Fibroblast of skin of left quadriceps (primary cell): ENCODE measurements at regions not wholly inside any gene's neighbourhood (a gene's known extent, or its start where the extent isn't known, plus 50 kb on each side); places are given as distances from the start of the nearest gene placed in this dataset.

ENCODE experiments used
- DNase-seq, 2 experiments: peaks; one replicate each; pipeline ENCODE4 v3.0.0-alpha.2; 2013; ENCODE audit warnings: low read depth in 2 of 2

- no peak for DNase-seq
These were observed 237.5 kb upstream of the PMFBP1 start for GRCh38 chr16:72409423-72409822.

DNA sequence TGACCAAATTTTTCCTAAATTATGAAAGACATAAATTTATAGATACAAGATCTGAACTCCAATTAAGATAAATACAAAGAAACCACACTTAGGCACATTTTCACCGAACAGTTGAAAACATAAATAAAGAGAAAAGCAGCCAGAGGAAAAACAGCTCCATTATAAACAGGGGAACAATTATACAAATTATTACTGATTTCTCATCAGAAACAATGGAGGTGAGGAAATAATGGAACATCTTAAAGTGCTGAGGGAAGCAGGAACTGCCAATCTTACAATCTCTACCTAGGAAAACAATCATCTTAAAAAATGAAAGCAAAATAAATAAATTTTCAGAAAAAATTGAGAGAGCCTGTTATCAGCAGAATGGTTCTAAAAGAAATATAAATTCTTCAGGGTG lies 234.4 kb upstream of the PMFBP1 start:
- no peak for DNase-seq

- DNase-seq = no peak
These were observed 232.3 kb upstream of the PMFBP1 start for GRCh38 chr16:72404299-72404698.

- no peak for DNase-seq
These were observed 229.1 kb upstream of the PMFBP1 start for GRCh38 chr16:72401084-72401361.

DNA sequence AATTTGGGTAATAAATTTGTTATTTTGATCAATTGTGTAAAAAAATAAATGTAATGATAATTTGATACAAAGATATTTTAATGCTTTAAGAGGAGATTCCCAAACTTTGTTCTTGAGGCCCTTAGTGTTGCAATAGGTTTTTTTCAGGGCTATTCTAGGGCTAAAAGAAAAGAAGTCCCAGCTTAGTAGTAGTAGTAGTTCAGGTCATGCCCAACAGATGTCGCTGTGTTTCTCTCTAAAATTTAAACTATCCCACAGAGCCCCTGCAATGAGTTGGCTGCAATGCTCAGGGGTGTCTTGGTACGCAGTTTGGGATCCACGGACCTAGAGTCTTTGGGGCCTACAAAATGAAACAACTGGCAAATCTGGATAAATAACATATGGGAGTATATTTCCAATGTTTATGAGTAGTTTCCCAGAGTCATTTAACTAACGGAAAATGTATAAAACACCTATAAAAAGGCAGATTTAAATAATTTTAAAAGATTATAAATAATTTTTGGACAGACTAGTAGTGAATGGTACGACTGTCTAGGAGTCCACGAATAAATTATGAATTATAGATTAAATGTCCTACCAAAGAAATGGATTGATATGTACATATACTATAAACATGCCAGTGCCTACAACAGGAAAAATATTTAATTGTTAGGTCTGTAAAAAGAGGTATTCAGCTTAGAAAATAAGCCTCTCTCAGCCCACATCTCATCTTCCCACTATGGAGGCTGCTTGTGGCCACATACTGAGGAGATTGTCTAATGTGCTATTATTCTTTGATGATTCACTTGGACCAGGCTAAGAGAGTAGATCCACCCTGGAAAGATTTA lies 228.5 kb upstream of the PMFBP1 start:
- DNase-seq = peak; percentile 53 to 58

- no peak for DNase-seq
These were observed 227.9 kb upstream of the PMFBP1 start for GRCh38 chr16:72399811-72400210.

- DNase-seq = no peak
These were observed 225.9 kb upstream of the PMFBP1 start for GRCh38 chr16:72397876-72398275.

DNA sequence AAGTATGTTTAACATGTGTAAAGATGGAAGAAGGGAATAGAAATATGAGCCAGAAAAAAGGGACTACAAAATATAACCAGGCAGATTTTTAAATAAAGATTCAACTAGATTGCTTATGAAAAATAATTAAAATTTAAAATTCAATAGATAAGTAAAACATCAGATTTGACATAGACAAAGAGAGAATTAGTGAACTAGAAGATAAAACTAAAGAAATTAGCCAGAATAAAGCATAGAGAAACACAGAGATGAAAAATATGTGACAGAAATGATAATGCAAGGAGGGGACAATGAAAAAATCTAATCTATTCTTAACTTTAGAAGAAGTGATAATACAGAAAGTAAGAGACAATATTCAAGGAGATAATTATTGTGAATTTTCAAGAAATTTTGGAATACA lies 222.6 kb upstream of the PMFBP1 start:
- DNase-seq = no peak

DNA sequence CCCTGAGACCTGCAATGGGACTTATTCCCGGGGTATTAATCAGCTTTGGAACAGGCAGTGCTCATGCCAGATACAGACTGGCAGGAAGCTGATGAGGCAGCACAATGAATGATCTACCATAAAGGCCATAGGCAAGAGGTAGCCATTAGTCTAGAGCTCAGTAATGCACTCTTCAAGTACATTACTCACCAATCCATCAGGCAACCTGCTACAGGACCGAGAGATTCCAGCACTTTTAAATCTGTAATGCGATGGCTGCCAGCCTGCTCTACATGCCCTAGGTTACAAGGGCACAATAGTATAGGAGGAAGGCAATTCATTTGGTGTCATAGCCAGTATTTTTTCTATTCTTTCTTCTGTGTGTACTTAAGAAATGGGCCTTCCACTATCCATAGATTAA lies 217.8 kb upstream of the PMFBP1 start:
- no peak for DNase-seq

DNA sequence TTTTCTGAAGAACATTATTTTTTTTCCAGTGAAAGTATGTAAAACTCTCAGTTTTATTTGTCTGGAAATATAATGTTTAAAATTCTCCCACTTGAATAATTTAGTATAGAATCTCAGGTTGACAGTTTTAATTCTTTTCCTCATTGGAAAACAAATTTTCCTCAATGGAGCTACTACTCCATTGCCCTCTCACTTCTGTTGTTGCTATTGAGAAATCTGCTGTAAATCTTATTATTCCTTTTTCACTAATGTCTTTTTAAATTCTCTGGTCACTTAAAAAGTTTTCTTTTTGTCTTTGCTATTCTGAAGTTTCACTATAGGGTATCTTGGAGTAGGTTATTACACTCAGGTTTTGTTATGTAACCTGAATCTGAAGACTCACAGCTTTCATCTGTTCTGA lies 216.1 kb upstream of the PMFBP1 start:
- DNase-seq = no peak

DNA sequence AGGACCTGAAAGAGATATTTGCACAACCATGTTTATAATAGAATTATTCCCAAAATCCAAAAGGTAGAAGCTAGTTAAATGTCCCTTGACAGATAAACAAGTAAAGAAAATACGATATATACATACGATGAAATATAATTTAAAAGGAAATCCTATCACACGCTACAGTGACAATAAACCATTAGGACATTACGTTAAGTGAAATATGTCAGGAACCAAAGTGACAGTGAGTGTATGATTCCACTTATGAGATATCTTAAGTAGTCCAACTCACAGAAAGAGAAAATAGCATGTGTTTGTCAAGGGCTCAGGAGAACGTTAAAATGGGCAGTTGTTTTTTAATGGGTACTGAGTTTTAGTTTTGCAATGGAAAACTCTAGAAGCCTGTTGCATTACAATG lies 212.7 kb upstream of the PMFBP1 start:
- no peak for DNase-seq

GRCh38 chr16:72380283-72380682 lies 208.3 kb upstream of the PMFBP1 start:
- DNase-seq = no peak

DNA sequence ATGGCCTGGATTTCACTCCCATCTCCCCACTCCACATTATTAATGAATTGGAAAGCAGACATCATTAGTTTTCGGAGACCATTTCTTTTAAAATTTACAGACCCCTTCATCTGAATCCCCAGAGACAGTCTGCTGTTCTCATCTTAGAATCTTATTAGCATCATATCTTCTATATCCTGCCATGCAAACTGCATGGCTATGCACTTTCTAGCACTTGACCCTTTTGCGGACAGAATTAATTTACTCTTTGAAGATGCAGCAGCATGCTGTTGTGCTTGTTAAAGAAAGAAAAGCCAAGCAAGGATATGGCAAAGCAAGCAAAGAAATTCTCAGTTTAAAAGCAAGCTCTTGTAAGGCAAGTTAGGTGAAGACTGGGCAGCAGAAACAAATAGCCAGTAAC lies 201.2 kb upstream of the PMFBP1 start:
- DNase-seq = no peak

DNA sequence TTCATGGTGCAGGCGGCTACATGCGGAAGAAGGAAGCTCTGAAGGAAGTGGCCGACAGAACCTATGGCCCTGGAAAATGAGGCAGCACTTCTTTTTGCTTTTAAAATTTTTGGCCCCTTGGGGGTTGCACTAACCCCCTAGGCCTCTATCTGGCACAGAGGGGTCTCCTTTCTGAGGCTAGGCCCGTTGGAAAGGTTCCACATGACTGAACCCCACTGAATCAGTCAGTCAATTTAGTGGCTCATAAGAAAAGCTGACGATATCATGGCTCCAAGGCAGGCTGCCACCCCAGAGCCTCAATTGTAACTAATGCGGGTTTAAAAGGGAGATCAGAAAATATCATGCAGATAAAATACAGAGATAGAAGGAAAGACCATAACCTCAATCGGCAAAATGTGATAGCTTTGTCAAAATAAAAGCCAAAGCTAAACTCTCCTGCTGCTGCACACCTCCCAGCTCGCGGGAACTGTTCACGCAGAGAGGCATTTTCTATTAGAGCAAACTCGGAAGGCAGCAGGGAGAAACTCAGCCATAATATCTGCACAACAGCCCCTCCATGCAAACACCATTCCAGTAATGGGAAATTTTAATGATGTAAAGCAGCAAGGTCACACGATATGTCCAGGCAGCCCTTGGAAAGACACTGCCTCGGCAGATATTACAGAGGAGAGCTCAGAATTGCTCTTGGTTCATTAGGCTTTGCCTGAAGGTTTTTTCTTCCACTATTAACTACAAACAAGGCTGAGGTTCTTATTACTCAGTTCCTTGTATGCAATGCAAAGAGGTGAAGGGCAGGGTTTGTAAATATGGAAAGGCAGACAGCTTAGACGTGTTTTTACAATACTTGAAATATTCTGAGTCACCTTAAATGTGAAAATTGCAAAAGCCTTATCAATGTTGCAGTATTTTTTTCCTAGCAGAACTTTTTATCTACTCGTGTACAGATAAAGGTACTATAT lies 200.4 kb upstream of the PMFBP1 start:
- no peak for DNase-seq

DNA sequence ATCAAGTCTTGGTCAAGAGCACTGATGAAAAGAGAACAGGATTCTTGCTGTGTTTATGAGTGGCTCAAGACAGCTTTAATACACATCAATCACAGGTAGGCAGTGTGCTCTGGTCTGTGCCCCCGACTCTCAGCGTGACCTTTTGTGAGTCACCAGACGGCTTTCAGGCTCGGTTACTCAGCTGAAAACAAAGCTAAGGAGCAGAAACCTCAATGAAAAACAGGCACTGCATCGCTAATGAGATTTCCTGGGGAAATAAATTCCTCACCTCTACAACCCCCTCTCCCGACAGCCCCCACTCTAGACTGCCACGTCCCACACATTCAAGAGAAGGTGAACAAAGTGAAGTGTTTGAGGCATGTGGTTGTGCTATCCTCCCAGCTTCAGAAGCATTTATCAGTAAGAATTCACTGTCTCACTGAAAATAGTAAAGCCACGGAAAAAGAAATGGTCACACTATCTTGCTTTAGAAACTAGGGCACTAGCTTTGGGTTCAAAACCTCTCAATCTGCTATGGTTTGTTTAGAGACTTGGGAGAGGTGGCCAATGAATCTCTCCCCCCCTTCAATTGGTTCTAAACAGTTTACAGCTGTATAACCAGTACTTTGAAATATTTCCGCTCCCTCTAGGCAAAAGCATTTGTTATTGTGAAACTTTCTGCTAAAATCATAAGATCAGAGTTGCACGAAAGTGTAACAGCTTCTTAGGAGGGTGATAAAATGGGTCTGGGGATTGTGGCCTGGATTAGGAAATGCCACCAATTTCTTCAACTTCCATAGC lies 199.5 kb upstream of the PMFBP1 start:
- DNase-seq = peak; percentile 7 to 20

DNA sequence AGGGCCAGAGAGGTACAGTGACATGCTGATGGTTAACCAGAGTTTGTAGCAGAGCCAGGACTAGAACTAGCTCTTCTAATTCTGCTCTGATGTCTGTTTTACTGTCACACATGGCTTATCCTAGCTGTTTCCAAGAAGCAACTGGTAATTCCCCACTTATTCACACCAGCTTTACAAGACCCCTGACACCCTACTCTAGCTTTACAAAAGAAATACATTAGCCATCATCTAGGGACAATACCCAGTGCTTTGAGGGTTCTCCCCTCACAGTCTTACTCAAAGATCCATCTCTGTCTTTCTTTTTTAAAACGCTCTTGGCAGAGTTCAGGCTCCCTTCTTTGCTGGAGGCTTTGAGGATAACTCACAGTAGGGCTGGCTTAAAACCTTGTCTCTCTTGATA lies 197.3 kb upstream of the PMFBP1 start:
- DNase-seq = no peak

GRCh38 chr16:72367851-72368250 lies 195.9 kb upstream of the PMFBP1 start:
- DNase-seq = peak in 1 of 2 experiments; percentile 6

DNA sequence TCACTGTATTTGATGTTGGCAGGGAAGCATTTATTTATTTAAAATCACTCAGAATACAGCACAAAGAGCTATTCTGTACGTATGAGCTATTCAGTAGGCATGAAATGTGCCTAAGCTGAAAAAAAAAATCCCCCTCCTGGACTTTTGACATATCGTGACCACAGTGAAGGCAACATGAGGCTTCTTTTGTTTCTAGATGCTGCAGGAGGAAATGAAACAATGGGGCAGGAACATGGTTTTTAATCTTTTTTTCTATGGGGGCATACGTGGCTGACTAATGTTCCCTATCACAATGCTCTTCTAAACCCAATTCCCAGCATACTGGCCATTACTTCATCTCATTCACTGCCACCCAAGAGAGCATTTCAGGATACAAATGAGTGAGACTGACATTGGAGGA lies 191.0 kb upstream of the PMFBP1 start:
- DNase-seq = no peak

GRCh38 chr16:72362476-72362875 lies 190.5 kb upstream of the PMFBP1 start:
- DNase-seq = no peak

GRCh38 chr16:72357910-72358309 lies 186.0 kb upstream of the PMFBP1 start:
- DNase-seq = no peak

- DNase-seq = peak; percentile 23 to 27
These were observed 183.6 kb upstream of the PMFBP1 start for GRCh38 chr16:72355561-72355960.

DNA sequence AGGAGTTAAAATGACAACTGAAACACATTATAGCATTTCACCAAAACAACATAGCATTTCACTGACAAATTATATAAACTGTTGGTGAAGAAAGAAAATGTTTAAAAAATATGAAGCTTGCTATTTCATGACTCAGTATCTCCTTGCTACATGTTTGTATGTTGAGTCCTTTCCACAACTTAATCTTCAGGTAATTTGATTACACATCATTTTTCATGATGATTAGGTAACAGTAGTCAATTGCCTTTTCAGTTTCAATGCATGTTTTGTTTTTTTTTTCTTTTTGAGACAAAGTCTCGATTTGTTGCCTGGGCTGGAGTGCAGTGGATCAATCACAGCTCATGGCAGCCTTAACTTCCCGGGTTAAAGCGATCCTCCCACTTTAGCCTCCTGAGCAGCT lies 177.8 kb upstream of the PMFBP1 start:
- no peak for DNase-seq
